ENCODE measurements at regions not wholly inside any gene's neighbourhood (a gene's known extent, or its start where the extent isn't known, plus 50 kb on each side); places are given as distances from the start of the nearest gene placed in this dataset.

- peaks cover 4% of the 10 kb centered on the region for H3K9me3 Mint-ChIP-seq
- no peaks in the 10 kb centered on the region for H3K27me3 Mint-ChIP-seq
These were observed 110.0 kb upstream of the EDNRA start for GRCh38 chr4:147370881-147371280.

DNA sequence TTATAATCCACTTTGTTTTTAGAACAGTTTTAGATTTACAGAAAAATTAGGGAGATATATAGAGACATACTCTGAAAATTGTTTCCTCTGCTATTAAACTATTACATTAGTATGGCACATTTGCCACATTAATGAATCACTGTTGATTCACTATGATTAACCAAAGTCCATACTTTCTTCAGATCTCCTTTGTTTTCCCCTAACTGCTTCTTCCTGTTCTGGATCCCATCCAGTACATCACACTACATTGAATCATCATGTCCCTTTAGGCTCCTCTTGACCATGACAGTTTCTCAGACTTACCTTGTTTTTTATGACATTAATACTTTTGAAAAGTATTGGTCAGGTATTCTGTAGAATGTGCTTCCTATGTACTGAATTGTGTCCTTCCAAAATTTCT, 109.2 kb upstream of the EDNRA start:
- Mint-ChIP-seq H3K4me3 (no peak overlapping the region), H3K27me3 (no peaks in the 10 kb centered on the region), H3K4me1 (no peaks in the 10 kb centered on the region), H3K36me3 (no peaks in the 10 kb centered on the region), H3K27ac (no peak overlapping the region), H3K9me3 (peaks cover 8% of the 10 kb centered on the region)
- ATAC-seq, result no peak

More at GRCh38 chr4:147370881-147371280, 110.0 kb upstream of the EDNRA start:
- no peaks in the 10 kb centered on the region for H3K4me1 Mint-ChIP-seq
- H3K36me3 Mint-ChIP-seq, result no peaks in the 10 kb centered on the region
- no peak overlapping the region for H3K27ac Mint-ChIP-seq
- ATAC-seq, result no peak
- no peak overlapping the region for H3K4me3 Mint-ChIP-seq

DNA sequence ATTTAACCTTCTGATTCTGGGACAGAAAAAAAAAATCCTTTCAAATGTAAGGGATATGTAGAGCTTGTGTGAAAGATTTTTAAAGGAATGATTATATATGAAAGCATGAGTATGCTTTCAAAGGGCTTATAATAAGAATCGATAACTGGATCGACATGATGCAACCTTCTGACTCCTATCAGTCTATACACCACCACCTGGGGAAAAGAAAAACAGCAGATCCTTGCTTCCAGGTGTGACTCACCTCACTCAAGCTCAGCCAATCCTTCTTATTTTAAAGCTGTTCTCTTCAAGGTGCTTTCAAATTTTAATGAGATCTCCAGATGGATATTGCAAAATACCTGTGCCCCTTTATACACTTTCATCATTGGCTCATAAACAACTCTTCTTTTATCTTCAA, 102.1 kb upstream of the EDNRA start:
- no peak overlapping the region for H3K4me3 Mint-ChIP-seq
- no peak overlapping the region for H3K27ac Mint-ChIP-seq
- no peak for ATAC-seq
- H3K36me3 Mint-ChIP-seq, result no peaks in the 10 kb centered on the region
- H3K27me3 Mint-ChIP-seq, result no peaks in the 10 kb centered on the region
- H3K4me1 Mint-ChIP-seq, result no peaks in the 10 kb centered on the region
- peaks cover 19% of the 10 kb centered on the region for H3K9me3 Mint-ChIP-seq

- Mint-ChIP-seq H3K27ac (no peak overlapping the region), H3K4me1 (no peaks in the 10 kb centered on the region), H3K4me3 (no peak overlapping the region), H3K9me3 (peaks cover 14% of the 10 kb centered on the region), H3K36me3 (no peaks in the 10 kb centered on the region), H3K27me3 (no peaks in the 10 kb centered on the region)
- no peak for ATAC-seq
These were observed 99.1 kb upstream of the EDNRA start for GRCh38 chr4:147381749-147382148.

GRCh38 chr4:147388018-147388417, 92.9 kb upstream of the EDNRA start:
- H3K4me3 Mint-ChIP-seq, result no peak overlapping the region
- H3K4me1 Mint-ChIP-seq, result no peaks in the 10 kb centered on the region
- no peaks in the 10 kb centered on the region for H3K36me3 Mint-ChIP-seq
- no peak for ATAC-seq
- H3K9me3 Mint-ChIP-seq, result peaks cover 10% of the 10 kb centered on the region
- H3K27me3 Mint-ChIP-seq, result no peaks in the 10 kb centered on the region
- no peak overlapping the region for H3K27ac Mint-ChIP-seq

- Mint-ChIP-seq H3K4me1 (no peaks in the 10 kb centered on the region), H3K36me3 (no peaks in the 10 kb centered on the region)
These were observed 84.8 kb upstream of the EDNRA start for GRCh38 chr4:147396105-147396504.

DNA sequence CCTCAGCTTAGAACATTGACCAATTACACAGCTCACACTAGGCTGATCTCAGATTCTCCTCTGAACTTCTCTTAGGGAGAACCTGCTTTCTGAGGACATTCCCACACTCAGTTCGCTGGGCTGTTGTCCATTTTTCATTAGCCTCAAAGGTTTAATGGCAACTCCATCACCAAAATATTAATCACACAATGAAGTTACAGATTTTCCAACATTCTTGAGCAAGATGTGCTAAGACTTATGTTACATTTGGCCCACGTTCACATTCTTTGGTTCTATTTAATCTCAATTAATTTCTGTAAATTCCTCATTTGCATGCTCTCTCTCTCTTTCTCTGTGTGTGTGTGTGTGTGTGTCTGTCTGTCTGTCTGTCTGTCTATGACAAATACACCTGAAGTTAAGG, 82.3 kb upstream of the EDNRA start:
- H3K36me3 Mint-ChIP-seq, result no peaks in the 10 kb centered on the region
- H3K27me3 Mint-ChIP-seq, result no peaks in the 10 kb centered on the region
- ATAC-seq, result no peak
- no peak overlapping the region for H3K27ac Mint-ChIP-seq
- H3K4me3 Mint-ChIP-seq, result no peak overlapping the region
- H3K4me1 Mint-ChIP-seq, result no peaks in the 10 kb centered on the region
- no peaks in the 10 kb centered on the region for H3K9me3 Mint-ChIP-seq

More at GRCh38 chr4:147396105-147396504, 84.8 kb upstream of the EDNRA start:
- Mint-ChIP-seq H3K27ac (no peak overlapping the region), H3K4me3 (no peak overlapping the region), H3K27me3 (no peaks in the 10 kb centered on the region), H3K9me3 (peaks cover 5% of the 10 kb centered on the region)
- no peak for ATAC-seq

DNA sequence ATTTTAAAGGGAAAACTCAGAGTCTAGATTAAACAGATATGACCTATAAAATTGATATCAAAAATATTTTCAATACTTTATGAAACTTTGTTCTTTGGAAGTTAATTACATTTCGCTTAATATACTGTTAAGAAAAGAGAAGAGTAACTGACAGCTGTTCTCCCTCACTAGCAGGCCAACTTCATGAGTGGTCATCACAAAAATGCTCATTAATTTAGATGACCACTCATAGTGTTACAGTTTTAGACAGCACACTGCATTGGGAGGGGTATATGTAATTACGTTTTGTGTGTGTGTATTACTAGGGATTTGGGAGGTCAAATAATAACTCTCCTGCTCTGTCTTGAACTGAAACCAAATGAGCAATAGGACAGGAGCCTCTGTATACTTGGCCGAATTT, 80.2 kb upstream of the EDNRA start:
- no peak for ATAC-seq
- Mint-ChIP-seq H3K4me1 (no peaks in the 10 kb centered on the region), H3K27me3 (no peaks in the 10 kb centered on the region)

GRCh38 chr4:147401221-147401620, 79.7 kb upstream of the EDNRA start:
- Mint-ChIP-seq H3K27ac (no peak overlapping the region), H3K9me3 (peaks cover 3% of the 10 kb centered on the region), H3K27me3 (no peaks in the 10 kb centered on the region), H3K36me3 (no peaks in the 10 kb centered on the region), H3K4me1 (no peaks in the 10 kb centered on the region), H3K4me3 (no peak overlapping the region)
- no peak for ATAC-seq

More for the DNA sequence above, 80.2 kb upstream of the EDNRA start:
- peaks cover 3% of the 10 kb centered on the region for H3K9me3 Mint-ChIP-seq
- no peaks in the 10 kb centered on the region for H3K36me3 Mint-ChIP-seq
- H3K27ac Mint-ChIP-seq, result no peak overlapping the region
- no peak overlapping the region for H3K4me3 Mint-ChIP-seq

- no peak overlapping the region for H3K27ac Mint-ChIP-seq
- no peaks in the 10 kb centered on the region for H3K27me3 Mint-ChIP-seq
- ATAC-seq, result no peak
- no peaks in the 10 kb centered on the region for H3K36me3 Mint-ChIP-seq
- no peaks in the 10 kb centered on the region for H3K4me1 Mint-ChIP-seq
- H3K9me3 Mint-ChIP-seq, result peaks cover 3% of the 10 kb centered on the region
- no peak overlapping the region for H3K4me3 Mint-ChIP-seq
These were observed 73.4 kb upstream of the EDNRA start for GRCh38 chr4:147407261-147408045.

GRCh38 chr4:147408189-147408588, 72.7 kb upstream of the EDNRA start:
- H3K36me3 Mint-ChIP-seq, result no peaks in the 10 kb centered on the region
- no peaks in the 10 kb centered on the region for H3K27me3 Mint-ChIP-seq
- H3K27ac Mint-ChIP-seq, result no peak overlapping the region
- no peak overlapping the region for H3K4me3 Mint-ChIP-seq
- H3K9me3 Mint-ChIP-seq, result peaks cover 3% of the 10 kb centered on the region
- no peak for ATAC-seq
- no peaks in the 10 kb centered on the region for H3K4me1 Mint-ChIP-seq

DNA sequence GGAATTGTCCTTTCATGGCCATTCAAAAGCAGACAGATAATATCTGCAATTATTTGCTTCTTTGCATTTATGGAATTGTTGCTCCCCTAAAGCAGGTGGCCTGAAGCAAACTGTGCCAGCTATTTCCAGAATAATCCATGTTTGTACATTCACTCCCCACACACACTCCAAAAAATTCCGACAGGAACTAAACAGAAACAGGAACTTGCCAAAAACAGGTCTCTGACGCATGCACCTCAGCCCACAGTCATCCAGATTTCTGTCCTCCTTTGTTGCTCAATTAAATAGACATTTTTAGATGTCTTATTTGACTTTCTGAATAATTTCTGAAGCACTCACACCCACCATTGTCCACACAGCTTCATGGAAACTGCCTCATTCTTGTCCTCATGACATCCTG, 71.5 kb upstream of the EDNRA start:
- H3K27ac Mint-ChIP-seq, result no peak overlapping the region
- no peaks in the 10 kb centered on the region for H3K27me3 Mint-ChIP-seq
- H3K4me3 Mint-ChIP-seq, result no peak overlapping the region
- H3K9me3 Mint-ChIP-seq, result peaks cover 5% of the 10 kb centered on the region
- ATAC-seq, result no peak
- H3K36me3 Mint-ChIP-seq, result no peaks in the 10 kb centered on the region
- H3K4me1 Mint-ChIP-seq, result no peaks in the 10 kb centered on the region

- H3K36me3 Mint-ChIP-seq, result no peaks in the 10 kb centered on the region
- H3K4me1 Mint-ChIP-seq, result no peaks in the 10 kb centered on the region
- ATAC-seq, result no peak
- no peak overlapping the region for H3K27ac Mint-ChIP-seq
- H3K4me3 Mint-ChIP-seq, result no peak overlapping the region
- H3K27me3 Mint-ChIP-seq, result no peaks in the 10 kb centered on the region
- H3K9me3 Mint-ChIP-seq, result peaks cover 10% of the 10 kb centered on the region
These were observed 62.7 kb upstream of the EDNRA start for GRCh38 chr4:147418226-147418625.

DNA sequence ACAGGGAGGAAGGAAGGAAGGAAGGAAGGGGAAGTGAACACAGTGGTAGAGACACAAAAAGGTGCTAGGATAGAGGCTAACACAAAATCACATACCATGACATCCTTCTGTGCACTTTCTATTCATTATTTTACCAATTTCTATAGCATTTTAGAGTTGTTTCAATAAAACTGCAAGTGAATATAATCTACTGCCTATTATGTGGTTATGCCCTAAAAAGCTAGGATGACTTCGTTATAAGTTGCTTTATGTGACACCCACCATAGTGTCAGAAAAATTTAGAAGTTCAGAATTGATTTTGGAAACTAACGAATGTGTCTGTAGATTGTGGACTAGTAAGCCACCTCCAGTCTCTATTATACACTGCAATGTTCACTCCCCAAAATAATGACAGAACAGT, 59.4 kb upstream of the EDNRA start:
- H3K27ac Mint-ChIP-seq, result no peak overlapping the region
- H3K4me3 Mint-ChIP-seq, result no peak overlapping the region
- peaks cover 3% of the 10 kb centered on the region for H3K9me3 Mint-ChIP-seq
- ATAC-seq, result no peak
- no peaks in the 10 kb centered on the region for H3K27me3 Mint-ChIP-seq
- no peaks in the 10 kb centered on the region for H3K36me3 Mint-ChIP-seq
- H3K4me1 Mint-ChIP-seq, result no peaks in the 10 kb centered on the region

DNA sequence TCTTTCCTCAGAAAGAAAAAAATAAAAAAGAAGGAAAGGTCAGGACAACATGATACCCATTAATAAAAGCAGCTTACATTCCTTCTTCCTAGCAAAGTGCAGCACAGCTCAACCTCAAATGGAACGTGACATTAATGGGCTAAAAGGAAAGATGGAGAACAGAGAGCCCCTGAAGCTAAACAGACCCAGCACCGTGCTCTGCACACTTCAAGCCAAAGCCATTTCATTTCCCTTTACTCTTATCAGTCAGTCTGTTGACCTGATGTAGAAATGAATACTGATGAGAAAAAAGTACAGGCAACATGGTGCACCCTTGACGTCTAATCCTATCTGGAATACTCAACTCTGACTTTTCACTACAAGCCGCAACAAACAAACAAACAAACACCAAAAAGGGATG, 57.7 kb upstream of the EDNRA start:
- H3K4me1 Mint-ChIP-seq, result no peaks in the 10 kb centered on the region
- no peak overlapping the region for H3K27ac Mint-ChIP-seq
- H3K9me3 Mint-ChIP-seq, result peaks cover 3% of the 10 kb centered on the region
- H3K27me3 Mint-ChIP-seq, result no peaks in the 10 kb centered on the region
- no peak for ATAC-seq
- no peaks in the 10 kb centered on the region for H3K36me3 Mint-ChIP-seq
- no peak overlapping the region for H3K4me3 Mint-ChIP-seq

DNA sequence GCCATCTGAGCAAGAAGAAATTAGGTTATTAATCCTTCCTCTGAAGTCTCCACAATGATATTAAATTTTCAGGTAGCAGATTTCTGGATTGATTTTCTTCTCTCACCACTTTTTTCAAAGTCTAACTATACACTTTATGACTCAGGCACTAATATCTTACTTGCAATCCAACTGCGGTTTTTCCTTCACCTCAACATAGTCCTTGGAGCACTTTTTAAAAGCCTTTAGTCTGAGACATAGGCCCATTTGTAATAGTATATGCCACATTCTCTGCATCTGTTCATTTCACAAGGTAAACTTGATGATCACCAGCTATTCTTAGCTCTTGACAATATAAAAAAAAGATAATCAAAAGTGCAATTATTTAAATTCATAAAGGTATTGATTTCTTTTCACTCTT, 55.9 kb upstream of the EDNRA start:
- H3K9me3 Mint-ChIP-seq, result peaks cover 3% of the 10 kb centered on the region
- H3K27me3 Mint-ChIP-seq, result no peaks in the 10 kb centered on the region
- H3K36me3 Mint-ChIP-seq, result no peaks in the 10 kb centered on the region
- ATAC-seq, result no peak
- H3K4me1 Mint-ChIP-seq, result no peaks in the 10 kb centered on the region
- H3K27ac Mint-ChIP-seq, result no peak overlapping the region
- H3K4me3 Mint-ChIP-seq, result no peak overlapping the region
